GM20000 (cell line): ENCODE measurements at regions not wholly inside any gene's neighbourhood (a gene's known extent, or its start where the extent isn't known, plus 50 kb on each side); places are given as distances from the start of the nearest gene placed in this dataset.

ENCODE experiments used
- DNase-seq: peaks from one replicate; pipeline ENCODE4 v3.0.0; 2012; ENCODE audit warnings: low spot score
- TF ChIP-seq, protein P1 (sequence below): IDR thresholded peaks from 2 replicates; pipeline ENCODE4 v1.5.1; 2012; ENCODE audit warnings: mild to moderate bottlenecking, control low read depth; ENCODE audit errors: extremely low read depth, missing control alignments

DNA sequence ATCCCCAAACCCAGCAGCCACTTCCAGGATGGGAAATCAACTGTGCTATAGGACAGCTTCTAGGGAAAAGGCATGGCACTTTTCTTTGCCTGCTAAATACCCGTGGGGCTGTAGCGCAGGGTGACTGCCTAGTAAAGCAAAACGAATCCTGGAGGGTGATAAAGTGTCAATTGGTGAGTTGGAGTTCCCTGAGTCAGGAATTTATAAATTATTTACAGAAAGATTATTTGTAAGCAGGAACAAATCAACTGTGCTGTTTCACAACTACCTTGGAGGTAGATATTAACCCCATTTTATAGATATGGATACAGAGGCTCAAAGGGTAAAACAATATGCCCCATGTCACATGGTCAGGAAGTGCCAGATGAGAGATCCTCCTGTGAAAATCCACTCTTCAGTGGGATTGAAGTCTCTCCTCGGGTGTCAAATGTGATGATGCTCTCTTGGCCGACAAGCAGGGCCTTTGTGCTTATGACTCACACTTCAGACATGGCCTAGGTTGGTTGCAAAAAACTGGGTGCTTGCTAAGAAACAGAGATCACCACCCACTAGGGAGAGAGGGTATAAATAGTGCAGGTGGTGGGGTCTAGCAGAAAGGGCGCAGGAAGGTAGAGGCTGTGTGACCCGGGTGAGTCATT, 383.2 kb upstream of the ZMIZ1 start:
- DNase-seq = no peak
- TF ChIP-seq, protein P1, sequence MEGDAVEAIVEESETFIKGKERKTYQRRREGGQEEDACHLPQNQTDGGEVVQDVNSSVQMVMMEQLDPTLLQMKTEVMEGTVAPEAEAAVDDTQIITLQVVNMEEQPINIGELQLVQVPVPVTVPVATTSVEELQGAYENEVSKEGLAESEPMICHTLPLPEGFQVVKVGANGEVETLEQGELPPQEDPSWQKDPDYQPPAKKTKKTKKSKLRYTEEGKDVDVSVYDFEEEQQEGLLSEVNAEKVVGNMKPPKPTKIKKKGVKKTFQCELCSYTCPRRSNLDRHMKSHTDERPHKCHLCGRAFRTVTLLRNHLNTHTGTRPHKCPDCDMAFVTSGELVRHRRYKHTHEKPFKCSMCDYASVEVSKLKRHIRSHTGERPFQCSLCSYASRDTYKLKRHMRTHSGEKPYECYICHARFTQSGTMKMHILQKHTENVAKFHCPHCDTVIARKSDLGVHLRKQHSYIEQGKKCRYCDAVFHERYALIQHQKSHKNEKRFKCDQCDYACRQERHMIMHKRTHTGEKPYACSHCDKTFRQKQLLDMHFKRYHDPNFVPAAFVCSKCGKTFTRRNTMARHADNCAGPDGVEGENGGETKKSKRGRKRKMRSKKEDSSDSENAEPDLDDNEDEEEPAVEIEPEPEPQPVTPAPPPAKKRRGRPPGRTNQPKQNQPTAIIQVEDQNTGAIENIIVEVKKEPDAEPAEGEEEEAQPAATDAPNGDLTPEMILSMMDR = no peak

DNA sequence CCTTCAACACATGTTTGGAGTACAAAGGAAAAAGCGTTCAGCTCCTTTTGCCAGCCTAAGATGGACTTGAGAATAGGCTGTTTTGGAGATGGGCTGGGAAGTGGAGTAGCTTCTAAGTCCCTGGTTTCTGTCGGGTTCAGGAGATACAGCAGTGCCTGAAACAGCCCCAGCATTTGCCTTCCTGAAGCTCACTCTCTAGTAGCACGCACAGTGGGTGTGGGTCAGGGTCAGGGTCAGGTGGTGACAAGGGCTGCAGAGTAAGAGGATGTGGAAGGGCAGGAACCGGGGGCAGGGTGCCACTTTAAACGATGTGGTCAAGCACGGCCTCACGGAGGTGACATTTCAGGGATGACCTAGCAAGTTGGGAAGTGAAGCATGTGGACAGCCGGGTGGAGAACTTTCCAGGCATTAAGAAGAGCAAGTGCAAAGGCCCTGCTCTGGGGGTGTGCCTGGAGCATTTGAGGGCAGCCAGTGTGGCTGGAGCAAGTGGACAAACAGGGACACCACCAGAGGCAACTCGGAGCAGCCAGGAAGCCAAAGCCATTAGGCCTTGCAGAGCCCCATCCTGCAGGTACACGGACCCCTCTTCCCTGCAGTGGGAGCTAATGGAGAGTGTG, 382.2 kb upstream of the ZMIZ1 start:
- DNase-seq = no peak
- TF ChIP-seq, protein P1 = no peak

DNA sequence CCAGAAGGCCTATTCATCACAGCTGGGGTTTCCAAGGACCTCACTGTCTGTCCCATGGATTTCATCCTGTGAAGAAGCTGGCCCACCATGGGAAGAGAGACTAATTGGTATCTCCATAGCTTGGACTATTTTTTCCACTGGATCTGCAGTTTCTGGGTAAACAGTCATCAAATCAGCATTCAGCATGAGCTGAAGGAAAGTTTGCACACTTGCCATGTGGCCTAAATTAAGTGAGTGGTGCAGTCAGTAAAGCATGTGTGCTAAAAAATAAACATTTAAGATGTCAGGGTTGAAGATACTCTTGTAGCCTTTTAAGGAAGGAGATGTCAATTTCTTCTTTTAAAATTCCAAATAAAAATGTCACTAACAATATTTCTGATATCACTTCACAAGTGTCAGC, 381.1 kb upstream of the ZMIZ1 start:
- no peak for DNase-seq
- TF ChIP-seq, protein P1 = no peak

DNA sequence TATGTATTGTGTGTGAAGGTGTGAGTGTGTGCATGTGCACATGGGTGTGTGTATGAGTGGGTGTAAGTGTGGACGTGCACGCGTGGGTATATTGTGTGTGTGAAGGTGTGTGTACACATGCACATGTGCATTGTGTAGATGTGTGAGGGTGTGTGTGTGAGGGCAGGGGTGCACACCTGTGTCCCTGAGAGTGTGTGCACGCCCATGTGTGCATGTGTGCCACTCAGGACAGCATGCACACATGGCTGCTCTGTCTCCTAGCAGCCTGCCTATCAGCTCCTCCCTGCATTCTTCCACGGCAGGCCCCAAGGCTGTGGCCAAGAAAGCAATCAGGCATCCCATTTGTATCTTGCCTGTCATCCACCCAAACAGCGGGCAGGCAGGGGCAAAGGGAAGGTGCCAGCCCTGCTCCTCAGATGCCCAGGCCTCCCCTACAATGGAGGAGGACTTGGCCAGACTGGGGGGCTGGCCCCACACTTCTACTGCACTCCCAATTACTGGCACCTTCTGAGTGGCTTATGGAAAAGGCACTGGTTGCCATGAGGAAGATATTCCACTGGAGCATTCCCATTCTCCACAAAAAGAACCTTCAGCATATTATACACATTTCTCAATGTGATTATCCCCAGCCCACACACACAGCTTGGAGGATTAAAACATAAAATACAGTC, 380.4 kb upstream of the ZMIZ1 start:
- DNase-seq = no peak
- TF ChIP-seq, protein P1 = no peak

DNA sequence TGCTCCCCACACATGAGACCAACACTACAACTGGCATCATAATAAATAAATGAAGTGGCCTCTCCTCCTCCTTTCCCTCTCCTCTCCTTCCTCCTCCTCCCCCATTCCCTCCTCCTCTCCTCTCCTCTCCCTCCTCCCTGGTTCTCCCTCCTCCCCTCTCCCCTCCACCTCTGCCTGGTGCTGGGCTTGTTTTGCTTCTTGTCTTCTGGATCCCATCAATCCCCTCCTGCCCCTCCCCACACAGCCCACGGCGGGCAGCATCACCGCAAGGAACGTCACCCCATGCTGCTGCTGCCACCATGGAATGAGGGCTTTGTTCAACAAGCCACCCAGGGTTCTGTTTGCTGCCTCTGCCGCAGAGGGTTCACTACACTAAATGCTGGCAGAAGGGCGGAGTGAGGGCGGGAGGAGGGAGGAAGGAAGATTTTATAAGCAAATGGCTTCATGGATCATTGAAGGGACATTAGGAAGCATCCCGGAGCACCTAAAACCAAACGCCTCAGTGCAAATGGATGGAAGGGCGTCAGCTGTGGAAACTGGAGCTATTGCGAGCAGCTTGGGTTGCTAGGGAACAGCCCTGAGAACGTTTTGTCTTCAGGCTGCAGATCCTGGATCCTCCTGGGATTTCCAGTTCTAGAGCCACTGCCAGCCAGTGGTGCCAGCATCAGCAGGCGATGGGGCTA, 379.7 kb upstream of the ZMIZ1 start:
- TF ChIP-seq, protein P1 = no peak
- DNase-seq = no peak

DNA sequence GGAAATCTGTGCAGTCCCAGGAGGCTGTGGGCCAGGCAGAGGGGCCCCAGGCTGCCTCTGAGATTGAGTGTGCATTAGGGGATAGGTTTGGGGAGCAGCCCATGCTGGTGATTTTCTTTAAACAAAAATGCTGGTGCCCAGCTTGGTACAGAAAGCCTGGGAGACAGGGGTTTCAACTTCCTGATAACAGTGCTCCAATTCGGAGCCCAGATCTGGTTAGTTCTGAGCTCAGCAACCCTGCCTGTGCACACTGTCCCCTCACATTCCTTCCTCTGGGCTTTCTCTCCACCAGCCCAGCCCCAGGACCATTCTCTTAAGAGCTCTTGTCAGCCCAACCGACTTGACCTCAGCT, 379.2 kb upstream of the ZMIZ1 start:
- TF ChIP-seq, protein P1 = no peak
- DNase-seq = no peak

DNA sequence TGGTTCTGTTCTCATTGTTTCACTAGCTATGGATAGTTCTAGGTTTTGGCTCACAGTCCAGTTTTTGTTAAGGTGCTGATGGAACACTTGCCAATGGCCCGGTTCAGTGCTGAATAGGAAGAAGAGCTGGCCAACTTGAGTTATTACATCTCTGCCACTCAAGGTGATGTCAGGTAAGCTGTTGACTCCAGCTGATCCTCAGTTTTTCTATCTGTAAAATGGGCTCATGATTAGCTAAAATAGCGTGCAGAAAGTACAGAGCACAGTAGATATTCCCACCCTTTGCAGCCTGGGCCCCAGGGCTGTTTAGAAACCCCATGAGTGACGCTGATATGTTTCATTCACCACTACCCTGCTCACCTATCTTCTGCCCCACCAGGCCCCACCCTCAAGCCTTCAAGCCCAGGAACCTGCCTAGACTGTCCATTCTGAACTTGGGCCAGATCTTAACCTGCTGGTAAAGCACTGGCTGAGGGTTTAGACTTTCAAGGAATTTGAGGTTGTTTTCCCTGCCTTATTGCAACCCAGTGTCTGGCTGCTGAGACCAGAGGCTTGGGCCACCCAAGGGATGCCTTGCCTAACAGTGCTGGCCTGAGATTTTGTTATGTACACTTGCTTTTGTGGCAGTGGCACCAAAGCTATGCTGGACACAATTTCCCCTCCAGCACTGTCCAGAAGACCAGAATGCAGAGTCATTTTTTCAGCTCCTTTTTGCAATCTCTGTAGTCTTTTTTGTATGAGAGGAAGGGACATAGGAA, 378.2 kb upstream of the ZMIZ1 start:
- TF ChIP-seq, protein P1 = no peak
- DNase-seq = no peak
